GM03348 (cell line): ENCODE measurements at regions not wholly inside any gene's neighbourhood (a gene's known extent, or its start where the extent isn't known, plus 50 kb on each side); places are given as distances from the start of the nearest gene placed in this dataset.
"Not testable (repeated sequence)": the region's sequence is repeated elsewhere in the genome, so short reads cannot be mapped to it uniquely, and the experiment has no call there.

ENCODE experiments used
- DNase-seq: peaks from one replicate; pipeline ENCODE4 v3.0.0; 2012; ENCODE audit warnings: low spot score

- DNase-seq: no peak
These were observed 63.1 kb upstream of the NDN start for GRCh38 chr15:23750179-23750578.

- DNase-seq: no peak
These were observed 63.7 kb upstream of the NDN start for GRCh38 chr15:23750776-23751175.

GRCh38 chr15:23753248-23753647, 66.1 kb upstream of the NDN start:
- no peak for DNase-seq

GRCh38 chr15:23758891-23759290, 71.8 kb upstream of the NDN start:
- no peak for DNase-seq

- DNase-seq: no peak
These were observed 72.9 kb upstream of the NDN start for GRCh38 chr15:23760024-23760423.

GRCh38 chr15:23761386-23761785, 74.3 kb upstream of the NDN start:
- DNase-seq: no peak

GRCh38 chr15:23762026-23762425, 74.9 kb upstream of the NDN start:
- DNase-seq: no peak

- no peak for DNase-seq
These were observed 75.9 kb upstream of the NDN start for GRCh38 chr15:23763021-23763420.

- DNase-seq: no peak
These were observed 77.2 kb upstream of the NDN start for GRCh38 chr15:23764306-23764705.

GRCh38 chr15:23764716-23765115, 77.6 kb upstream of the NDN start:
- DNase-seq: no peak

GRCh38 chr15:23766779-23767178, 79.7 kb upstream of the NDN start:
- not testable (repeated sequence) for DNase-seq

- no peak for DNase-seq
These were observed 86.0 kb upstream of the NDN start for GRCh38 chr15:23773093-23773492.

- no peak for DNase-seq
These were observed 100.4 kb upstream of the NDN start for GRCh38 chr15:23787346-23788105.

- no peak for DNase-seq
These were observed 106.1 kb upstream of the NDN start for GRCh38 chr15:23793191-23793680.

GRCh38 chr15:23797747-23798446, 110.8 kb upstream of the NDN start:
- DNase-seq: no peak

GRCh38 chr15:23801881-23802280, 114.8 kb upstream of the NDN start:
- DNase-seq: no peak

GRCh38 chr15:23802896-23803435, 115.9 kb upstream of the NDN start:
- not testable (repeated sequence) for DNase-seq

GRCh38 chr15:23806980-23807379, 119.9 kb upstream of the NDN start:
- no peak for DNase-seq

- DNase-seq: no peak
These were observed 136.4 kb upstream of the NDN start for GRCh38 chr15:23823508-23823907.

- DNase-seq: no peak
These were observed 141.7 kb upstream of the NDN start for GRCh38 chr15:23828786-23829185.

- no peak for DNase-seq
These were observed 148.8 kb upstream of the NDN start for GRCh38 chr15:23835953-23836352.

- no peak for DNase-seq
These were observed 152.9 kb upstream of the NDN start for GRCh38 chr15:23839893-23840474.

- no peak for DNase-seq
These were observed 159.1 kb upstream of the NDN start for GRCh38 chr15:23846218-23846617.
